ENCODE measurements at regions not wholly inside any gene's neighbourhood (a gene's known extent, or its start where the extent isn't known, plus 50 kb on each side); places are given as distances from the start of the nearest gene placed in this dataset.

DNA sequence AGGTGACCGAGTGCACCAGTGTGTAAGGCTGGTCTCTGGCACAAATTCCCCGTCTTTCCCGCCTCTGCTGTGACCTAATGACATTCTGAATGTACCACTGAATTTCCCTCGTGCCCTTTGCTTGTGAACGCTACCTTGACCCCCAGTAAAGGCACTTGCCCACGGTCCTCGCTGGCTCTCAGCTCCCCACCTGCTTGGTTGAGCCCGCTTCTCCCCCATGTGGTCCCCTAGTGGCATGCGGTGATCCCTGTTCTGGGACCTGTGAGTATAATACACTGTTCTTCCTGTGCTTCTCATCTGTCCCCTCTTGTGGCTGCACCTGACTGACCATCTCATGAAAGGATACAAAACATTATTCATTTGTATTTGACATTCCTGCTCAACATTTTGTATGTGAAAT lies 495.7 kb downstream of the INHBA start:
- no peak for DNase-seq

DNA sequence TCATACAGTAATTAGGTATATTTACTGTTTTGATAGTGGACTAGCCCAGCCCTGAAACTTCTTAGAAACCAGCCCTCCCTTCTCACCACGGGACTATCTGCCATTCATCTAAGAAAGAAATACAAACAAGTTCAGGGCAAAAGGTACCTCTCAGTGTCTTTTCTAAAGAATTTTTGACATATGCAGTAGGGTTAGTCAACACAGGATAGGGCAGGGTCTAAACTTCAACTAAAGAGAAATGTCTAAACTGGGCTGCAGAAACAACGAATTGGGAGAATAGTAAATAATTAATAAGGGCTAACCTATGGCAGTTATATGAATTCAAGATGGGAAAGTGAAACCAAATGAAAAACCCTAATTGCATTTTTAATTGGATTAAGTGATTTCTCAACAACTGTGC lies 496.6 kb downstream of the INHBA start:
- DNase-seq = no peak

DNA sequence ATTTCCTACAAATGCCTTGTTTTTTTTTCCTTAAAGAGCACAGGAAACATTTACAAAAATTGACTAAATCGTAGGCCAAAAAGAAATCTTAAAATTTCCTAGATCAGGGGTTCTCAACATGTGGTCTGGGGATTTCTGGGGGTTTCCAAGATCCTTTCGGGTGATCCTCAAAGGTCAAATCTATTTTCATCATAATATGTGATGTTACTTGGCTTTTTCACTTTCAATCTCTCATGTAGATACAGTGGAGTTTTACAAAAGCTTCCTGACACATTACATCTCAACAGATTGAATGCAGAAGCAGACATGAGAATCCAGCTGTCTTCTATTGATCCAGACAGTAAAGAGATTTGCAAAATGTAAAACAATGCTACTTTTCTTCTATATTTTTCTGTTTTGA lies 497.3 kb downstream of the INHBA start:
- DNase-seq = no peak

DNA sequence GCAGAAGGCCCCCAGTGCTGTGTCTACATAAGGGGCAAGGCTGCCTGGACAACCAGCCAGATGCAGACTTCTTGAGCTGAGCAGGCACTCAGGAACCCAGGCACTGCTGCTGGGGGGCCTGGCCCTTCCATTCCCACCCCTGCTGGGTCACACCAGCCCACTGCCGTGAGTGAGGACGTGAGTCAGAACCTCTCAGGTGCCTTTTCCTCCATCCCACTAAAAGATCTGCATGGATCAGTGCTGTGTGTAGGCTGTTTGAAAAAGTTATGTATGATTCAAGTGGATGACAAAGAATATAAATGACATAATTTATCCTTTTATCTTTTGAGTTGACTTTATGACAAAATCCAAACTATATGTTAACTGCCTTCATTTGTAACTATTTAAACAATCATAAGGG lies 499.3 kb downstream of the INHBA start:
- DNase-seq = no peak

DNA sequence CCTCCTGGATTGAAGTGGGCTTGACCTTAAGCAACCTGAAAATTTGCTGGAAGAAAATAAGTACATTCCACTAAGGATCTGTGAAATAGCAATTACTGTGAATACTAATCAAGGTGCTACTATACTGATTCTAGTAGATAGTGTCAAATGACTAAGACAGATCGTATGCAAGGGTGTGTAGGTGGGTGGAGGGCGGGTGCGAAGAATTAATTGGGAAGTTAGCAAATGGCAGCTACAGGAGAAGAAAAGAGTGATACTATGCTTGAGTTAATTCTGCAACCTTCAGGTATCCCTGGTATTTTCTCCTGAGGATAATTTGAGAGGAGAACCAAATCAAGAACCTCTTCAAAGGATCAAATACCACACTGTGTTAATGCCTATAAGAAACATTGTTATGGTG lies 501.9 kb downstream of the INHBA start:
- DNase-seq = no peak

DNA sequence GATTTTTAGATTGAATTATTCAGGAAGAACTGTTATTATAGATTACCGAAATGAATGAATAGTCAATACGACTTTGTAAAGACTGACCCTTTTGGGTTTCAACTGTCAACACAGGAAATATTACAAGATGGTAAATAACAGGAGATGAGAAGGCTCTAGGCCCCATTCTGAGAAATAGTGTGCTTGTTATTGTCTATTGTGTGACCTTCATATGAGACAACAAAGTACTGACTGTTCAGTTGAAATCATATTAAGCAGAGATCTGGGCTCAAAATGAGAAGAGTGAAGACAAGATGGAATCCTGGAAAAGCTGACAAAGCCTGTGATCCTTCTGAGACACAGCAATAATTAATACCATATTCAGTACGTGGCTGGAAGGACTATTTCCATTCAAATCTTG lies 503.8 kb downstream of the INHBA start:
- no peak for DNase-seq

DNA sequence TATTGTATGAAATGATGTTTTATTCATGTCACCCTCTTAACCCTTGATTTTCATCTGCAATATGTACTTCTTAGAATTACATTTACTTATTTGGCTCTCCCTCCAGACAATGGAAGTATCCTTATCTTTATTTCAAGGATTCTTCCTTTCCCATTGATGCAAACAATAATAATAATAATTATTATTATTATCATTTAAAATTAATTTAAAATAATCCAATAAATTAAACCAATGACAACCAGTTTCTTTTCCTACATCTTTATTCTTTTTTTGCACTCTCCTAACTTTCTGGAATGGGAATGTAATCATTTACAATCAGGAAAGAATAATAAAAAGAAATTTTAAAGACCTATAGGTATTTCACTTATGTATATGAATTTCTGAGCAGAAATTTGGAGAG lies 504.4 kb downstream of the INHBA start:
- no peak for DNase-seq

DNA sequence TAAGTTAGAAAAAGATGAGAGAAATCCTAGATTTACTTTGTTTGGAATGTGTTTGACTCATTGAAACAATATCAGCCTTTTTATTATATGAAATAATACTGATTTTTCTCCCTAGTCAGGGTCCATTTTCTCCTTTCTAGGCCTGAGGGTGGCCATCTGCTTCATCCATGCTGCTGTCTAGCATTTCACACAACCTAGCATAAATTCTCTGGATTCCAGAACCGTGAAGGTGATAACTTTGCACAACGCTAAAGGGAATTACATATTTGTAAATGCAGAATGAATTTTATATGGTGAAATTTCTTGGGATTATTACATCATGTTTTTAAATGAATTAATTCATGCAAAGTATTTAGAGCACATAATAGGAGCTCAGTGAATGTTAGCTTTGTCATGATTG lies 505.1 kb downstream of the INHBA start:
- DNase-seq = no peak

DNA sequence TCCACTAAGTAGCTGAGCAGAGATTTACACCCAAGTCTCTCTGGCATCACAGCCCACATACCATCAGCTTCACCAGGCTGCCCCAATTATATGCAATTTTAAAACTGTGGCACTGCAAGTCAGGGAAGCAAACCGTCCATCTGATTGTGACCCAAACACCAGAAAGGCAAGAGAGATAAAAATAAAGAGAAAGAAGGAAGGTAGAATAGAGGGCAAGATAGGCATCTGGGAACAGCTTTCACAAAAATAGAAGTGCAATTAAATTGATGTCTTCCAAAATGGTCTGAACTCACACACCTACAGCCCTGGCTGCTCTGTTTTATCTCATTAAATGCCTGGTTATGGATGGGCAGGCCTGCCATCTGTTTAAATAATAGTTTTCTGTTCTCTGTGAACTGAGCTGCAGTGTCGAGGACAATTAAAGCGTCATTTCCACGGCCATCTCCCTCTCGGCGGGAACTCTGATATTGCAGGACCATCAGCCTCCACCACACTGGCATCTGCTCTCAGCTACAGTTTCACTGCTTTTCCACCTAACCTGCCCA lies 509.1 kb downstream of the INHBA start:
- DNase-seq = no peak

DNA sequence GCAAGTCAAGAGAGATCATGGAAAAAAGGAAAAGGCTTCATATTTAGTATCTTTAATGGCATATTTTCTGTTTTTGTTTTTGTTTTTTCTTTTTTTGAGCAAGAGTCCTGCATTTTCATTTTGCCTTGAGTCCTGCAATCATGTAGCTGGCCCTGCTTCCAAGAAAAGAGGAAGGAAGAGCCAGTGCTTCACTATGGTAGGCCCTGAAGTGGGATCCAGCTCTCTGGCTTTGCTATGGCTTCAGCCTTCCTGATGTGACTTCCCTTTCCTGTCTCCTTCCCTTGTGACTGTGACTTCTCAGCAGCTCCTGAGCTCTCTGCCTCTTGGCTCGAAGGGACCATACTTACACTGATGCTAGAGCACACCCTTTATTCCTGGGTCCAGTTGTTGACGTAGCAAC lies 512.3 kb downstream of the INHBA start:
- no peak for DNase-seq

DNA sequence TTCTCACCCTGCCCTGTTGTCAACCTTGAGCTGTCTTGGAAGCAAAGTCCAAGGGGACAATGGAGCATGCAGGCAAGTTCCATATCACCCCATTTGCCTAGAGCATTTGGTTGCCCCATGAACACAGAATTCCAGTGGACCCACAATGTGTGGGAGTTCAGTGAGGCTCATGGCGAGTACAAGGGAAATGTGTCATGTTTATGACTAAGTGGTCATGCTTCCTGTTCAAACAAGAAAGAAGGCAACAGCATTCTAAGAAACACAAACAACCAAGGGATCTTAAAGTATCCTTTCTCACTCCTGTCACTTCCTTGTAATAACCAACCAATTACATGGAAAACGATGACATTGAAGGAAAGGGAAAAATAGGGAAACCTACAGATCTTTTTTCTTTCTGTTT lies 513.0 kb downstream of the INHBA start:
- no peak for DNase-seq

DNA sequence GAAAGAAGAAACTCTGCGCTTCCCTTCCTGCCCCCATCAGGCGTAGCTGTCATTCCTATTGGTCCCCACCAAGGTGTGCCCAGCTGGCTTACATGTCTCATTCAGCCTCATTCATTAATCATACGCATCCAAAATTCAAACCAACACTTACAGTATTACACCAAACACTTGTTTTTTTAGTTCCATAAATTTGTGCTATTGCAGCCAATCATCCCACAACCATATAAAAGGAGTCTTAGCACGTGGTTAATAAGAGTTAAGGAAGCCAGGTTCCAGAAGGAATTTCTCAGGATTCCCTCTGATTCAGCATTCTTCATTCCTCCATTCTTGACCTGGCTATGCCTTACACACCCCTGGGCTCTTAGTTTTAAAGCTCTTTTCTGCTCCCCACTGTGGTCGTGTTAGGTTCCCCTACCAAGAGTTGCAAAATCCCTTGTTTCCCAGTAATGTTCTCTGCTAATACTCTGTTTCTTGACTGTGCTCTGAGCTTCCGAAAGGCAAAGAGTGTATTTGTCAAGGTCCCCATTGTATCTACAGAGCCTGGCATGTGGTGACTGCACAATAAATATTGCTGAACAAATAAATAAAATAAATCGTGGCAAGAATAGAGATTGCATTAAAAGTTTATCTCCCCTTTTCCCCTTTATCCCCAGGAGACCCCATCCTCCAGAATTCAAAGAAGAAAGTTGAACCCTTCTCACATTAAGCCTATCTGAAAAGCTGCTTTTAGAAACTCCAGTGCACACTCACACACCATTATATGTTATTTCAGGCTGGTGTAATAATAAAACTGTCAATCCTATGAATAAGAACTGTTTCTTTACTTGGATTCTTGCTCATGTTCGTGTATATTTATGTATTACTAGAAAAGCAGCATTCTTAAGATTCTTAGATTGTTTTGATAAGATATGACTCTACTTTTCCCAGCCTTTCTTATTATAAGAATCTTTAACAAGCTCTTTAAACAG lies 514.4 kb downstream of the INHBA start:
- DNase-seq = no peak

DNA sequence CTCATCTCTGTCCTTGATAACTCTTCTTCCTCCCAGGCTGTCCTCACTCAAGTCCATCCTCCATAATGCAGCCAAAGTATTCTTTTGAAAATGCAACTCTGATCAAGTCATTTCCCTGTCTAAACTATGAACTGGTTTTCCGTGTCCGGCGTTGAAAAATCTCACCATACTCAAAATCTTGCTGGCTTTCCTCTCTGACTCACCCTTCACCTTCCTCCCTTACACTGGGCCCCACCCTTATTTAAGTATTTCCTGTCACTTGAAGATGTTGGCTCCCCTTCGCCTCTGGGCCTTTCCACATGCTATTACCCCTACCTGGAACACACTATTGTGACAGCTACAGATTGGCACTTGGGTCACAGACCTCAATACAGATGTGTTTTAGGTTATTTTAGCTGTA lies 515.6 kb downstream of the INHBA start:
- DNase-seq = no peak

DNA sequence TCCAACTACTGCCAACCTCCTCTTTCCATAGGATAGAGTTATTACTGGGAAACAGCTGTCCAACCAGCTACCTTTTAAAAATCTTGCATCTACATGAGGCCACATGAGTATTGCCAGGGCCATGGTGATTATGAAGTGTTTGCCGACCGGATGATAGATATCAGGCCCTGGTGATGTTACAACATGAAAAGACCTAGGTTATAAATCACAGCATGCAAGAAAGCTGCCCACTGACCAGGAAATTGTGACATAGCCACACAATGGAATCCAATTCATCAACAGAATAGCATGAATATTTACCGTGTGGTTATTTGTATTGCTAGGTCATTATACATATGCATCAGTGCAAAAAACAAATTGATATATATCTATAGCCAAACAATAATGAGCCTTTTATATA lies 517.0 kb downstream of the INHBA start:
- no peak for DNase-seq

DNA sequence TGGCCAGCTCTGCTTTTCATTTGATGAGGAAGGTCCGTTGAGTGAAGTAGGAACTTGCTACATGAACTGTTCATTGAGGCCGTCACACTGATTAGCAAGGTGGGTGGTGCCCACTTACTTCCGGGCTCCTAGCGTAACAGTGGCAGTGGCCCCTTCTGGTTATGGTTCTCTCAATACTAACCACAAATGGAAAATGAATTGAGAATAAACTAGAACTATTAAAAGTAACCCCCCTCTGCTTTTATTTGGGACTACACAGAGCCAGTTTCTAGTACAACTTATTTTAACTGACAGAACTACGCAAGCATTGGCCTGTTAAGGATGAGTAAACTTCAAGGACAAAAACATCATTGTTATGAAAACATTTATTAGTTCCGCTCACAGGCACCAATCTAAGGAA lies 519.1 kb downstream of the INHBA start:
- DNase-seq = no peak

DNA sequence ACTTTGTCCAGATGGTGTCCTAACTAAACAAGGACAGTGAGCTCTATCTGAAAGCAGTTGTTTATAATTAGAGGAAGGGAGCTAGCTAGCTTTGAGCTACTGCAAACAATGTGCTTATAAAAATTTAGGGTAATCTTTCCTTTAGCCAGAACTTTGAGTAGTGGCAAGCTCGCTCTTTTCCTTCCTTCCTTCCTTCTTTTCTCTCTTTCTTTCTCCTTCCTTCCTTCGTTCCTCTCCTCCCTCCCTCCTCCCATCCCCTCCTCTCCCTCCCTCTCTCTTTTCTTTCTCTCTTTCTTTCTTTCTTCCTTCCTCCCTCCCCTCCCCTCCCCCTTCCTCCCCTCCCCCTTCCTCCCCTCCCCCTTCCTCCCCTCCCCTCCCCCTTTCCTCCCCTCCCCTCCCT lies 520.1 kb downstream of the INHBA start:
- DNase-seq = no peak

DNA sequence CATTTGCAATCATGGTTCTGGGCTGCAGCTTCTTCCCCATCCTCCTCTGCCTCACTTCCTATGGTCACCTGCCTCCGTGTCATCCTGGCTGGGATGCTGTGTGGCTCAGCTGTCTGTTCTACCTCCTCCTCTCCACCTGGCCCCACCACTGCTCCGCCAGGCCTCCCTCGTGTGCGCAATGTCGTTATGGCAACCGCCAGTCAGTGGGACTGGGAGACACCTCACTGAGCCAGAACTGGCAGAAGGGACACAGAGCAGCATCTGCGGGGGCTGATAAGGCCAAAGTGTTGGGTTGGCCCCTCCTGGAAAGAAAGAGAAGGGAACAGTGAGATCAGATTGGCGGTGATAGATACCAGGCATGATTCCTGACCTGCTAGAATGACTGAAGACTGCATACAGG lies 527.5 kb downstream of the INHBA start:
- no peak for DNase-seq

DNA sequence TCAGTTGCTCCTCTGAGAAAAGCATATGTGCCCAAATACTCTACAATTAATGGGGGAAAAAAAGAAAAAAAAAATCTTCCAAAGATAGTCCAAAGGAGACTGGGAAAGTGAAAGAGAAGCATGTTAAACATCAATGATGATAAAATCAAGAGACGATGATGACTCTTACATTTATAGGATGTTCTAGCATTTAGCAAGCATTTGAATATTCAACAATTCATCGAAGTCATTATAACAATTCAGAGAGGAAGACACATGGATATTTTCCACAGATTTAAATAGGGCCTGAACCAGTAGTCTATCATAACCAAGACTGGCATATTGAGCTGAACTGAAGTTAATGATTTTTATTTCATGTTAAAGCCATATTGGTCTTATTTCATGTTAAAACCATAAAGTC lies 528.4 kb downstream of the INHBA start:
- DNase-seq = no peak

DNA sequence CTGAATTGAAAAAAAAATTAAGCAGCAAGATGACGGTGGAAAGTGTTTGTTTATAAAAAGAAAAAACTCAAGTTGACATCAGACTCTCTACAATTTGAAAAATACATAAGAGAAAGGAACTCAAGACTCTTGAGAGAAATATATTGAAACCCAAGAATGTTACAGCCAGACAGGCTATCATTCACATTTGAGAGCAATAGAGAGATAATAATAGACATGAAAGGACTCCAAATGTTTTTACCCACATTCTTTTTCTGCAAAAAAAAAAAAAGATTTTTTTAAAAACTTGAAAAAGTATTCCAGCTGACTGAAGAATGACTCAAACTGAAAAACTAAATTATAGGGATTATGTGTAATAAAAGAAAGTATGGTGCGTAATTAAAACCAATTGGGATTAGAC lies 532.4 kb downstream of the INHBA start:
- DNase-seq = no peak

DNA sequence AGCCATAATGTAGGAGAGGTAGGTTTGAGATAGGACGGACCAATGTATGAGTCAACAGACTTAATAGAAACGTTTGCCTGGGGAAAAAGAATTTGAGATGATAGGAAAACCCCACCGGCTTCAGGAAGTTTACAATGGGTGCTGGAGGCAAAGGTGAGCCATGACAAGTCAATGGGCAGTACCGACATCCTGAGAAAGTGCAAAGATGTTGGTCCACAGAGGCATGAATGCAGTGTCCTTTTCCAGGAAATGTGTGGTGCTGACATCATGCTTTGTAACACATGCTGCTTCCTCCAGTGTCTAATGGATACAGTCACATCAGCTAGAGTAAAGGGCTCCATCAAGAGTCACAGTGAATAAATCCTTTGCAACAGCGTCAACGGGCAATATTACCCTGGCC lies 533.6 kb downstream of the INHBA start:
- DNase-seq = no peak

DNA sequence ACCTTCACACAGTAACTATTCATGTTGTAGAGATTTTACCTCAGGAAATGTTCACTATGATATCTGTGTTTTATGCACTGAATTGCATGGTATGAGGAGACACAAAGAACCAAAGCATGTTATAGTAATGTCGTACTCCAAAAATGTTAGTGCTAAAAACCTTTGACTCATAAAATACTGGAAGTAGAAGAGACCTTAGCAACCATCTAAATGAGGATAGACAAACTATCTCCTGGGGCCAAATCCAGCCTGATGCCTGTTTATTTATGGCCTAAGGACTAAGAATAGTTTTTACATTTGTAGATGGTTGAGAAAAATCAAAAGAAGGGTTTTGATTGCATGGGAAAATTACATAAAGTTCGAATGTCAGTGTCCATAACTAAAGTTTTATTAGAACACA lies 535.1 kb downstream of the INHBA start:
- no peak for DNase-seq

DNA sequence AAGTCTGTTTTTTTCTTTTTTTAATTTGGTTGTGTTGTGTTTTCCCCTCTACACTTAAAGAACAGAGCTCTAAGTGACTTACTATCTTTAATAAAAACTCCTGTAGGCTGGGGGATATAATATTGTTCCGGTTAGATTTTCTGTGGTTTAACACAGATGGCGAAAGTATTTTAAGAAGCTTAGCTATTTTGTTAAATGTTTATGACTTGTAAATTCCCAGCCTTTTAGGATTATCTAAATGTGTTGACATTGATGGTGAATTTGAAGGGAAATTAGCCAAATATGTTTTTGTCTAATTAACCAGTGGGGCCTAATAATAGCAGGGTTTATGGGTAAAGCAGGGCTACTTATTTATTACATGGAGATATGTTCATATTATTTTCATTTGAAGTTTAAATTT lies 538.5 kb downstream of the INHBA start:
- DNase-seq = no peak

DNA sequence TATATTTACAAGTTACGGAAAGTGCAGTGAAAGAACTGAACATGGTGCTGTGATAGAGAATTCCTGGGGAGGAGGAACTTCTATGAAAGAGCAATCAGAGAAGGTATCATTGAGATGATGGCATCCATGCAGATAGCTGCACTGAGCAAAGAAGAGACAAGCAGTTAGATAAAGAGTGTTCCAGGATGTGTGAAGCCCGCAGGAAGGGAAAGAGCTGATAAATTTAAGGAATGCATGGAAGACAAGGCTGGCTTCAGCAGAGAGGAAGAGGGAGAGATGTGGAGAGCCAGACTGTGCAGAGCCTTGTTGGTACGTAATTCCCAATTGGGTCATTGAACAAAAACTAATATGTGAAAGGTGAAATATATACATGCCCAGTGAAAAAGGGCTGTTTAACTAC lies 538.9 kb downstream of the INHBA start:
- DNase-seq = no peak

DNA sequence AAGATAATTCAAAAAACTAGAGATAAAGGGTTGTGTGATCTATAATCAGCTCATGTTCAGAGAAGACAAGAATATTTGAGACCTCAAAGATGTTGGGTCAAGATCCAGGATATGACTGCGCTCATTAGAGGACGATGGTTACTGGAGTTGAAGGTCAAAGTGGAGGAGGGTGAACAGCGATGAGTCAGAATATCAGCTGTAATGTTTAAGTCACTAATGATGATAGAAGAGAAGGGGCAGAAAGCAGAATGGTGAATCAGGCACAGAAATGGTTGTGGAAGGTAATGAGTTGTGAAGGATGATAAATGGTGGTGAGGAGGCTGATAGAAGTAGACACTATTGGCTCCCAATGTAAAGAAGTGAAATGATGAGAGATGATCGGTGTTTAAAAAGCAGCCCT lies 540.3 kb downstream of the INHBA start:
- no peak for DNase-seq

DNA sequence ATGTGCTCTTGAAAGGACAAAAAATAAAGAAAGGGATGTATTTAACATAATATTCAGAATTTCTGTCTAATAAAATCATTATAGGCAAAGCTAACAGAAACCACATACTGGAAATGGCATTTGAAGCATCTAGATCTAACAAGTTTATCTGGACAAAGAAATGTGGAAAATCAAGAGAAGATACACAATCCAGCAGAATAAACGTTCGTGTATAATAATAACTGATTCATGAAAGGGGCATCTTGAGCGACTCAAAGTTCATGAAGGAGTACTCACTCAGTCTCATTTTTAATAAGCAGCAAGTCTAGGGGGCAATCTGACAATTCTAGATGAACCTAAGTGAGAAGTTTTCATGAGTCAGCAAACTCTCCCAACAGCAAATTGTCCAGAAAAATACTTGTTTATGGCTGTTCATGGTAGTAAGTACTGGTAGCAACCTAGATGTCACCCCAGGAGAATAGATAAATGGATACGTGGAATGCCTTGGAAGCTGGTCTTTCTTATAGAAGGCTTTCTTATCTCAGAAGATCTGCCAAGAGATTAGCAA lies 541.8 kb downstream of the INHBA start:
- DNase-seq = no peak

Data from NCI-H1048 (cell line).